Gastrocnemius medialis (tissue), 4 donors: ENCODE measurements at regions not wholly inside any gene's neighbourhood (a gene's known extent, or its start where the extent isn't known, plus 50 kb on each side); places are given as distances from the start of the nearest gene placed in this dataset.

Experiments used
- POLR2A ChIP-seq, 2 donors: fragments of 450-650 bp; IDR thresholded peaks; one replicate each; pipeline ENCODE4 v1.6.1; 2017; ENCODE audit warnings: antibody characterized with exemption in 2 of 2, mild to moderate bottlenecking in 2 of 2, moderate library complexity in 2 of 2
- TF ChIP-seq, protein P1 (sequence below), 5 experiments: fragments of 450-650 bp in 3 of 5; fragments of 200-600 bp in 2 of 5; sonication (generic) in 2 of 5; IDR thresholded peaks in 4 of 5; conservative IDR thresholded peaks in 1 of 5; 1 replicate in 4 of 5; 2 replicates in 1 of 5; pipeline ENCODE4 v1.5.1; 2016 to 2019; ENCODE audit warnings: antibody characterized with exemption in 5 of 5, mild to moderate bottlenecking in 3 of 5, moderate library complexity in 3 of 5

DNA sequence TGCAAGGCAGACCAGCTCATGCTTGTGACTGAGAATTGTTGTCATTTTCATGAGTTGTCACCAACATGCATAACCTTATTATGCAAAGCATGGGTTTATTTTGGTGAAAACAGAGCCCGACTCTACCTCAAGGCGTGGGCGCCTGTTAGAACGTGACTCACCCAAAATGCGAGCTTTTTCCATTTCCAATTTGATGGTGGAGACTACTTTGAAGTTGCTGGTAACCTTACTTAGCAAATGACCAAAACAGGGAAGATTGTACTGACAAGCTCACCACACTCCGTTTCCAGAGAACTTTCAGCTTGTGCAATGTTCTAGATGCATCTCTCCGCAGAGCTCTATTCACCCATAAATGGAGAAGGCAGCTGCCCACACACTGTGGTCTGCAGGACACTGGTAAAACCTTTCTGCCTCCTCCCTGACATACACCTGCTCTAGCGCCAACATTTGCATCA lies 284.5 kb downstream of the MAF start:
- TF ChIP-seq, protein P1, sequence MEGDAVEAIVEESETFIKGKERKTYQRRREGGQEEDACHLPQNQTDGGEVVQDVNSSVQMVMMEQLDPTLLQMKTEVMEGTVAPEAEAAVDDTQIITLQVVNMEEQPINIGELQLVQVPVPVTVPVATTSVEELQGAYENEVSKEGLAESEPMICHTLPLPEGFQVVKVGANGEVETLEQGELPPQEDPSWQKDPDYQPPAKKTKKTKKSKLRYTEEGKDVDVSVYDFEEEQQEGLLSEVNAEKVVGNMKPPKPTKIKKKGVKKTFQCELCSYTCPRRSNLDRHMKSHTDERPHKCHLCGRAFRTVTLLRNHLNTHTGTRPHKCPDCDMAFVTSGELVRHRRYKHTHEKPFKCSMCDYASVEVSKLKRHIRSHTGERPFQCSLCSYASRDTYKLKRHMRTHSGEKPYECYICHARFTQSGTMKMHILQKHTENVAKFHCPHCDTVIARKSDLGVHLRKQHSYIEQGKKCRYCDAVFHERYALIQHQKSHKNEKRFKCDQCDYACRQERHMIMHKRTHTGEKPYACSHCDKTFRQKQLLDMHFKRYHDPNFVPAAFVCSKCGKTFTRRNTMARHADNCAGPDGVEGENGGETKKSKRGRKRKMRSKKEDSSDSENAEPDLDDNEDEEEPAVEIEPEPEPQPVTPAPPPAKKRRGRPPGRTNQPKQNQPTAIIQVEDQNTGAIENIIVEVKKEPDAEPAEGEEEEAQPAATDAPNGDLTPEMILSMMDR (IDR thresholded peaks at IDR 0.05 in 4 of 5, conservative IDR thresholded peaks at IDR 0.05 in 1 of 5), result no peak
- TF ChIP-seq POLR2A (IDR thresholded peaks at IDR 0.05), result no peak
